AG09309 (cell line): ENCODE measurements at regions not wholly inside any gene's neighbourhood (a gene's known extent, or its start where the extent isn't known, plus 50 kb on each side); places are given as distances from the start of the nearest gene placed in this dataset.

ENCODE experiments used
- DNase-seq: peaks from one replicate; pipeline ENCODE4 v3.0.0-alpha.2; 2010; ENCODE audit warnings: low read depth
- H3K4me3 ChIP-seq: 2 replicates; pipeline ENCODE4 v1.5.1; 2011; ENCODE audit warnings: mild to moderate bottlenecking, low read depth, low read length, moderate library complexity; ENCODE audit not compliant: control insufficient read depth
- TF ChIP-seq, protein P1 (sequence below): IDR thresholded peaks from 2 replicates; pipeline ENCODE4 v1.5.1; 2011; ENCODE audit warnings: mild to moderate bottlenecking, low read depth, low read length, inconsistent platforms; ENCODE audit not compliant: insufficient read depth, control insufficient read depth; ENCODE audit errors: missing control alignments

DNA sequence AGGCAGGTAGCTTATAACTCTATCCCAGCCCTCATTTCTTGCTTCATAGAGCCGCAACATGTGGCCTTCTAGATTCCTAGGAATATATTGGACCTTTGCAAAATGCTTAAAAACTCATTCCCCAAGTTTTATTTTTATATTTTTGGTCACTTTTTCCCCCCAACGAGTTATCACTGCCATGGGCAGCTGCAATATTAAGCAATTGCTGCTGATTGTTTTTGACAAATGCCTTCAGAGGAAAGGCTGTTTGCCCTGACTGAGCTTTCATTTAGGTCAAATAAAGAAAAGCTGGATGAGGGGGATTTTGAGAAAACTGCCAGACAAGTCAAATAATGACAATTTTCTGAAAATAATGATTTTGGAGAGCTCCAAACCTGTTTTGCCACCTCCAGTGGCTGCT is 976.9 kb upstream of the MBL2 start:
- DNase-seq: no peak
- H3K4me3 ChIP-seq: no peak overlapping the region
- TF ChIP-seq, protein P1, sequence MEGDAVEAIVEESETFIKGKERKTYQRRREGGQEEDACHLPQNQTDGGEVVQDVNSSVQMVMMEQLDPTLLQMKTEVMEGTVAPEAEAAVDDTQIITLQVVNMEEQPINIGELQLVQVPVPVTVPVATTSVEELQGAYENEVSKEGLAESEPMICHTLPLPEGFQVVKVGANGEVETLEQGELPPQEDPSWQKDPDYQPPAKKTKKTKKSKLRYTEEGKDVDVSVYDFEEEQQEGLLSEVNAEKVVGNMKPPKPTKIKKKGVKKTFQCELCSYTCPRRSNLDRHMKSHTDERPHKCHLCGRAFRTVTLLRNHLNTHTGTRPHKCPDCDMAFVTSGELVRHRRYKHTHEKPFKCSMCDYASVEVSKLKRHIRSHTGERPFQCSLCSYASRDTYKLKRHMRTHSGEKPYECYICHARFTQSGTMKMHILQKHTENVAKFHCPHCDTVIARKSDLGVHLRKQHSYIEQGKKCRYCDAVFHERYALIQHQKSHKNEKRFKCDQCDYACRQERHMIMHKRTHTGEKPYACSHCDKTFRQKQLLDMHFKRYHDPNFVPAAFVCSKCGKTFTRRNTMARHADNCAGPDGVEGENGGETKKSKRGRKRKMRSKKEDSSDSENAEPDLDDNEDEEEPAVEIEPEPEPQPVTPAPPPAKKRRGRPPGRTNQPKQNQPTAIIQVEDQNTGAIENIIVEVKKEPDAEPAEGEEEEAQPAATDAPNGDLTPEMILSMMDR: no peak

DNA sequence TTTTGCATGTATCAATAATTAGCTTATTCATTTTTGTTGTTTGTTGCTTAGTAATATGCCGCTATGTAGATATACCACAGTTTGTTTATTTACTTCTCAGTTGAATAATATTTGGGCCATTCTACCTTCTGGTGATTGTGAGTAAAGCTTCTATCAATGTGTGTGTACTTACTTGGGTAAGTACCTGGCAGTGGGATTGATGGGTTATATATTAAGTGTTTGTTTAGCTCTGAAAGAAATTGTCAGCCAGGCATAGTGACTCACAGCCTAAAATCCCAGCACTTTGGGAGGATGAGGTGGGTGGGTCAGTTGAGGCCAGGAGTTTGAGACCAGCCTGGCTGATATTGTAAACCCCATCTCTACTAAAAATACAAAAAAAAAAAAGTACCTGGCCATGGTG is 975.7 kb upstream of the MBL2 start:
- no peak overlapping the region for H3K4me3 ChIP-seq
- TF ChIP-seq, protein P1: no peak
- DNase-seq: no peak

DNA sequence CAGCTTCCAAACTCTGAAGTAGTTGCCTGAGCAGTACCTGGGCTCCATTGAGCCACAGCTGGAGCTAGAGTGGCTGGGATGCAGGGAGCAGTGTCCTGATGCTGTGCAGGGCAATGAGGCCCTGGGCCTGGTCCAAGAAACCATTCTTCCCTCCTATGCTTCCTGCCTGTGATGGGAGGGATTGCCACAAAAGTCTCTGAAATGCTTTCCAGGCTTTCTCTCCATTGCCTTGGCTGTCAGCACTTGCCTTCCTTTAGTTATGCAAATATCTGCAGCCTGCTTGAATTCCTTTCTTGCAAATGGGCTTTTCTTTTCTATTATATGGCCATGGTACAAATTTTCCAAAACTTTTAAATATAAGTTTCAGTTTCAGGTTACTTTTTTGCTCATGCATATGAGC is 972.2 kb upstream of the MBL2 start:
- H3K4me3 ChIP-seq: no peak overlapping the region
- TF ChIP-seq, protein P1: no peak
- no peak for DNase-seq

DNA sequence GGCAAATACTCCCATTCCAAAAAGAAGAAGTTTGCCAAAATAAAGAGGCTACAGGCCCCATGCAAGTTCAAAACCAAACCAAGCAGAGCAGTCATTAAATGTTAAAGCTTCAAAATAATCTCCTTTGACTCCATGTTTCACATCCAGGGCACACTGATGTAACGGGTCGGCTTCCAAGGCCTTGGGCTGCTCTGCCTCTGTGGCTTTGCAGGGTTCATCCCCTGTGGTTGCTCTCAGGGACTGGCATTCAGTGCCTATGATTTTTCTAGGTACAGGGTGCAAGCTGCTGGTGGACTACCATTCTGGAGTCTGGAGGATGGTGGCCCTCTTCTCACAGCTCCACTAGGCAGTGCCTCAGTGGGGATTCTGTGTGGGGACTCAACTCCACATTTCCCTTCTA is 971.6 kb upstream of the MBL2 start:
- no peak overlapping the region for H3K4me3 ChIP-seq
- TF ChIP-seq, protein P1: no peak
- DNase-seq: no peak

DNA sequence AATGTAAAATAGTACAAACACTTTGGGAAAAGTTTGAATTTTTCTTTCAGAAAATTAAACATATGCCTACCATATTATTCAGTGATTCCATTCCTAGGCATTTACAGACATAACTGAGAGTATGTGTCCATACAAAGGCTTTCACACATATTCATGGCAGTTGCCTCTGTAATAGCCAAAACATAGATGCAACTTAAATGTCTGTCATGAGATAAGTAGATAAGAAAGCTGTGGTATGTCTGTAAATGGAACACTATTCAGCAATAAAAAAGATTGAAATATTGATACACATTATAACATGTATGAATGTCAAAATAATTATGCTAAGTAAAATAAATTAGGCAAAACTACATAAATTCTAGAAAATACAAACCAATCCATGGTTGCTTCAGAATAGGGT is 964.5 kb upstream of the MBL2 start:
- H3K4me3 ChIP-seq: no peak overlapping the region
- no peak for DNase-seq
- TF ChIP-seq, protein P1: no peak

DNA sequence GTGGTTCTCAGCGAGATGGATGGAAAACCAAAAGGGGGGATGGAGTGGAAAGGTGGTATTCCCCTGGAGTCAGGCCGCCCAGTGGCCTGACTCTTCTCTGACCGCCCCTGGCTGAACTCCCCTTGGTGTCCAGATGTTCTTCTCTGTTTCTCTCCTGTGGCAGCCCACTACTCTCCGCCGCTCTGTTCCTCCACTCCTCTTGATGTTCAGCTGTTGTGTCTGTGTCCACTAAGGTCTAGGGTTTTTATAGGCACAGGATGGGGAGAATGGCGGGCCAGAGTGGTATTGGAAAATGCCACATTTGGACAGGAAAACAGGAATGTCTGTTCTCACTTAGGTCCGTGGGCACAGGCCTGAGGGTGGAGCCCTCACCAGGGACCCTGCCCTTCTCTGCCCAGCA is 954.3 kb upstream of the MBL2 start:
- no peak for DNase-seq
- TF ChIP-seq, protein P1: no peak
- no peak overlapping the region for H3K4me3 ChIP-seq

DNA sequence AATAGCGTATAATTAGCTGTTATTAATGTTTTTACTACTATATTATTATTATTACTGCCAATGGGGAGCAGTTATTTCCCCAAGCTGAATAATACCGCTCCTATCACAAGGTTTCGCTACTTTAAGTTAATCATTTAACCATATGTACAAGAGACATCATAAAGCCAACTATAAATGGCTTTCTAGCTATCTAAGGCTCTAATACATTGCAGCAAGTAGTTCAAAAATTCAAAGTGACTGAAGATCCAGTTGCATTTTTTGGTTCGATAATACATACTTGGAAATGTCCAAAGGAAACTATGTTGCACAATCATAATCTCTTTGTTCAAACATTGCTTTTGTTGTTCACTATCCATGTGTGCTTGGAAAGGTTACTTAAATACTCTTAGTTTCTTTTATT is 952.0 kb upstream of the MBL2 start:
- H3K4me3 ChIP-seq: no peak overlapping the region
- TF ChIP-seq, protein P1: no peak
- no peak for DNase-seq
